Panc1 (cell line): ENCODE measurements at regions not wholly inside any gene's neighbourhood (a gene's known extent, or its start where the extent isn't known, plus 50 kb on each side); places are given as distances from the start of the nearest gene placed in this dataset.

Source experiments
- CTCF ChIP-seq: fragments of 450-650 bp; IDR thresholded peaks from 2 replicates; pipeline ENCODE4 v1.5.1; 2017; ENCODE audit warnings: mild to moderate bottlenecking
- POLR2AphosphoS5 ChIP-seq: IDR thresholded peaks from 2 replicates; pipeline ENCODE4 v1.6.1; 2012; ENCODE audit warnings: mild to moderate bottlenecking, low read depth, low read length, moderate library complexity

- TF ChIP-seq CTCF (no peak), POLR2AphosphoS5 (no peak)
Observed at GRCh38 chr15:61724251-61724939, 335.9 kb downstream of the VPS13C start.
